Vagina (tissue), 2 donors: ENCODE measurements at regions not wholly inside any gene's neighbourhood (a gene's known extent, or its start where the extent isn't known, plus 50 kb on each side); places are given as distances from the start of the nearest gene placed in this dataset.

ENCODE experiments used
- DNase-seq, 2 donors: peaks; one replicate each; pipeline ENCODE4 v3.0.0-alpha.2; 2017; ENCODE audit errors: extremely low spot score in 2 of 2
- H3K27ac ChIP-seq: fragments of 200-600 bp; sonication (generic); one replicate; pipeline ENCODE4 v1.5.1; 2019
- H3K27me3 ChIP-seq: fragments of 200-600 bp; sonication (generic); one replicate; pipeline ENCODE4 v1.5.1; 2019
- H3K36me3 ChIP-seq, 2 donors: fragments of 200-600 bp; sonication (generic); one replicate each; pipeline ENCODE4 v1.5.1; 2017 to 2019
- H3K4me1 ChIP-seq: fragments of 200-600 bp; sonication (generic); one replicate; pipeline ENCODE4 v1.5.1; 2019
- H3K4me3 ChIP-seq, 2 donors: fragments of 200-600 bp; sonication (generic); 1 replicate in 1 of 2; 2 replicates in 1 of 2; pipeline ENCODE4 v1.5.1; 2016 to 2019
- H3K9me3 ChIP-seq: fragments of 200-600 bp; sonication (generic); one replicate; pipeline ENCODE4 v1.5.1; 2019
- CTCF ChIP-seq, 3 experiments: fragments of 450-650 bp in 2 of 3; fragments of 200-600 bp in 1 of 3; sonication (generic) in 1 of 3; IDR thresholded peaks; one replicate each; pipeline ENCODE4 v1.5.1; 2017 to 2019; ENCODE audit warnings: antibody characterized with exemption in 3 of 3, mild to moderate bottlenecking in 2 of 3, moderate library complexity in 2 of 3
- POLR2A ChIP-seq, 2 donors: fragments of 450-650 bp; IDR thresholded peaks; one replicate each; pipeline ENCODE4 v1.6.1; 2017; ENCODE audit warnings: antibody characterized with exemption in 2 of 2, mild to moderate bottlenecking in 2 of 2, moderate library complexity in 2 of 2
- POLR2AphosphoS5 ChIP-seq, 2 donors: sonication (generic); formaldehyde crosslinking; IDR thresholded peaks; one replicate each; pipeline ENCODE4 v1.9.0; 2017; ENCODE audit warnings: antibody characterized with exemption in 2 of 2, mild to moderate bottlenecking in 2 of 2, low read depth in 1 of 2; ENCODE audit not compliant: insufficient read depth in 1 of 2
- intact Hi-C: fragments of 100-400 bp; cut with DNase I; formaldehyde crosslinking; loops from one replicate; pipeline ENCODE4 v1.15.1; 2023

DNA sequence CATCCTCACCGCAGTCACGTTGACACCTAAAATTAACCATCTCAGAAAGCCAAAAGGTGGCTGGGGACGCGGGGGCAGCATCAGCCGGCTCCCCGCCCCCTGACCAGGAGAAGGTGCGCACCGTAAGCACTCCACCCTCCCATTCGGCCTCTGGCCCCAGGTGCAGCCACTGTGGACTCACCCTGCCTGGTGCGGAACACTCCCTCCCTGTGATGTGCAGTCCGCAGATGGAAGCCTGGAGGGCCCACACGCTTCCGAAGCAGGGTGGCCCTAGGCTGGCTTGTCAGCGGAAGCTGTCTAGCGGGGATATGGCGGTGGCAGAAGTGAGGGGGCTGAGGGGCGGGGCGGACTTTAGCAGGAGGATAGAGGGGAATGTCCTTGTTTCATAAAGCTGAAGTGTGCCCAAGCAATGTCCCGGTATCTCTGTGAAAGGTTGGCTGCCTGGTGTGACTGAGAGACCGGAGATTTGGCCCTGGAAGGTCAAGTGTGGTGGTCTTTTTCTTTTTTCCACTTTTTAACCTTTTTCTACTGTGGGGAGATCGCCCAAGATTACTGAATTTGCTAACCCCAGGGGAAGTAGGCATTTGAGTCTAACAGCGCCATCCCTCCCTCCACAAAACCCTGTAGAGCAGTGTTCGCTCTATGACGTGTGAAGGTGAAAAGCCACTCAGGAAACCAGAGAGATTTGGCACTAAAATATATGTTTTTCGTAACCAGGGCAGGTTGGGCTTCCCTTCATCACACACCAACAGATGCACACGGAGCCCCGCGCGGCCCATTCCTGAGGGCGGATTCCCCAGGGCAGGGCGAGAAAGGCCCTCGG, 74.7 kb downstream of the CXCL12 start:
- Histone ChIP-seq H3K4me1 (peaks cover 31% of the 10 kb centered on the region), H3K4me3 (peak overlapping the region in 1 of 2 donors; percentile 21), H3K36me3 (no peaks in the 10 kb centered on the region), H3K9me3 (no peaks in the 10 kb centered on the region), H3K27me3 (no peaks in the 10 kb centered on the region), H3K27ac (peak overlapping the region; percentile 82)
- TF ChIP-seq CTCF (IDR thresholded peaks at IDR 0.05) (no peak), POLR2A (IDR thresholded peaks at IDR 0.05) (no peak), POLR2AphosphoS5 (IDR thresholded peaks at IDR 0.05; ENCODE audit: insufficient read depth in 1 of 2, low read depth in 1 of 2) (no peak)
- intact Hi-C loops, result loop anchor here (5.0 kb wide), 2 partner anchors 72 to 628 kb away; no protein-coding TSS in a partner anchor
- DNase-seq, result peak in 1 of 2 donors; percentile 78

GRCh38 chr10:44309361-44309760, 75.5 kb downstream of the CXCL12 start:
- intact Hi-C loops, result no loop called here
- peak in 1 of 2 donors; percentile 76 for DNase-seq
- Histone ChIP-seq H3K36me3 (no peaks in the 10 kb centered on the region), H3K4me1 (peaks cover 31% of the 10 kb centered on the region), H3K27me3 (no peaks in the 10 kb centered on the region), H3K9me3 (no peaks in the 10 kb centered on the region), H3K4me3 (no peak overlapping the region), H3K27ac (peak overlapping the region; percentile 82)
- TF ChIP-seq POLR2AphosphoS5 (IDR thresholded peaks at IDR 0.05; ENCODE audit: insufficient read depth in 1 of 2, low read depth in 1 of 2) (no peak), POLR2A (IDR thresholded peaks at IDR 0.05) (no peak), CTCF (IDR thresholded peaks at IDR 0.05) (no peak)

DNA sequence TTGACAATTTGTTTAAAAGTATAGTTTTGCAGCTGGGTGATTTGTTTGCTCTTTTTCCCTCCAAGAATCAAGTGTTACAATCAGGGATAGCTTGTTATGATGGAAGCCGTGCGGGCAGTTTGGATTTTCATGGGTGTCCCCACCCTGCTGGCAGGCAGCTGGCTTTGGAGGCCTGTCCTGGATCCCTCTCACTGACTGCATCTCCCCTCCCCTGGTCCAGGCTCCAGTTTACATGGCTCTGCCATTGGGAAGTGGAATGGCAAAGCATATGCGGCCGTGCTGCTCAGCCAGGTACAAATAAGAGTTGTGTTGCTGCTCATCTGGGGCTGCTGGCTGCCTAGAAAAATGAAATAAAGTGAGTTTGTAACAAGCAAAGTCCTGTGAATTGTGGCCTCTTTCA, 76.0 kb downstream of the CXCL12 start:
- TF ChIP-seq POLR2A (IDR thresholded peaks at IDR 0.05) (no peak), POLR2AphosphoS5 (IDR thresholded peaks at IDR 0.05; ENCODE audit: insufficient read depth in 1 of 2, low read depth in 1 of 2) (no peak), CTCF (IDR thresholded peaks at IDR 0.05) (no peak)
- Histone ChIP-seq H3K4me1 (peaks cover 26% of the 10 kb centered on the region), H3K4me3 (no peak overlapping the region), H3K27me3 (no peaks in the 10 kb centered on the region), H3K27ac (peak overlapping the region; percentile 82), H3K9me3 (no peaks in the 10 kb centered on the region), H3K36me3 (no peaks in the 10 kb centered on the region)
- intact Hi-C loops, result no loop called here
- peak in 1 of 2 donors; percentile 78 for DNase-seq

DNA sequence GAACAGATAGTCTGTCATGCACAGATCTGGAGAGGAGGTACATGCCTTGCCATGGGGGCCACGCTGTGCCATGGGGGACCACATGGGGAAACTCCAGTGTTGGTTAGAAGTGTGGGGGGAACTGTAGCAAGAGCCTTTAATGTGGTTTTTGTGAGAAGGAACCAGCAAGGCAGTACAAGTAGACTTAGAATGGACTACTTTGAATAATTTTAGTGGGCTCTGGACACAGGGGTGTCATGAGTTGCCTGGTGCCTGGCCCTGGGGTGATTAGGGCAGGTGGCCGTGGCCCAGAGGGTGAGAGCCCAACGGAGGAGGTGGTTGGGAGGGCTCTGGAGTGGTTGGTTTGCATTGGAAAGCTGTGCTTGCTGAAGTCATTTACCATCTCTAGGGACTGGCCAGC, 77.2 kb downstream of the CXCL12 start:
- Histone ChIP-seq H3K27me3 (no peaks in the 10 kb centered on the region), H3K36me3 (no peaks in the 10 kb centered on the region)
- peak in 1 of 2 donors; percentile 54 for DNase-seq

More for the DNA sequence above, 77.2 kb downstream of the CXCL12 start:
- Histone ChIP-seq H3K4me1 (peaks cover 23% of the 10 kb centered on the region), H3K9me3 (no peaks in the 10 kb centered on the region), H3K4me3 (no peak overlapping the region), H3K27ac (no peak overlapping the region)
- TF ChIP-seq POLR2A (IDR thresholded peaks at IDR 0.05) (no peak), CTCF (IDR thresholded peaks at IDR 0.05) (no peak), POLR2AphosphoS5 (IDR thresholded peaks at IDR 0.05; ENCODE audit: insufficient read depth in 1 of 2, low read depth in 1 of 2) (no peak)
- intact Hi-C loops, result no loop called here
